ENCODE measurements at regions not wholly inside any gene's neighbourhood (a gene's known extent, or its start where the extent isn't known, plus 50 kb on each side); places are given as distances from the start of the nearest gene placed in this dataset.
A peak's percentile ranks its signal among the peaks of the same experiment; 100 is the strongest.

DNA sequence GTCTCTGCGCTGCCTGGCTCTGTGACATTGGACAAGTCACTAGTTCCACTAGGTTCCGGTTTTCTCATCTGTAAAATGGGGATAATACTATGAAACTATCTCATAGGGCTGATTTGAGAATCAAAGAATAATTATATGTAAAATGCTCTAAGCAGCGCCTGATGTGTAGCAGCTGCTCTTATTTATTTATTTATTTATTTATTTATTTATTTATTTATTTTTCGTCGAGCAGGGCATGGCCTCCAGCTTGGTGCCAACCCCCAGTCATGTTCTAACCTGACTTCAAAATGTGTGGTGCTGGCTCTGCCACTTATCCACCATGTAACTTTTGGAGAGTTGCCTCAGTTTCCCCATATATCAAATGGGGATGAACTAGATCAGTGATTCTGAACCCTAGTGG is 93.5 kb upstream of the GSC start:
- H3K4me1 ChIP-seq, result no peaks in the 10 kb centered on the region
- intact Hi-C loops (cut with DNase I; ENCODE audit: low total_unique reads), result no loop called here
- H3K36me3 ChIP-seq (ENCODE audit: low read depth, missing control alignments), result no peaks in the 10 kb centered on the region
- WGBS, 2 donors, result 92 to 96% methylated on average over 5 of the region's 5 CpGs
- DNase-seq, result no peak
- no peak overlapping the region for H3K27ac ChIP-seq
- H3K4me3 ChIP-seq, result no peak overlapping the region
- no peaks in the 10 kb centered on the region for H3K9me3 ChIP-seq
- TF ChIP-seq POLR2A (IDR thresholded peaks at IDR 0.05), result no peak
- TF ChIP-seq, protein P1, sequence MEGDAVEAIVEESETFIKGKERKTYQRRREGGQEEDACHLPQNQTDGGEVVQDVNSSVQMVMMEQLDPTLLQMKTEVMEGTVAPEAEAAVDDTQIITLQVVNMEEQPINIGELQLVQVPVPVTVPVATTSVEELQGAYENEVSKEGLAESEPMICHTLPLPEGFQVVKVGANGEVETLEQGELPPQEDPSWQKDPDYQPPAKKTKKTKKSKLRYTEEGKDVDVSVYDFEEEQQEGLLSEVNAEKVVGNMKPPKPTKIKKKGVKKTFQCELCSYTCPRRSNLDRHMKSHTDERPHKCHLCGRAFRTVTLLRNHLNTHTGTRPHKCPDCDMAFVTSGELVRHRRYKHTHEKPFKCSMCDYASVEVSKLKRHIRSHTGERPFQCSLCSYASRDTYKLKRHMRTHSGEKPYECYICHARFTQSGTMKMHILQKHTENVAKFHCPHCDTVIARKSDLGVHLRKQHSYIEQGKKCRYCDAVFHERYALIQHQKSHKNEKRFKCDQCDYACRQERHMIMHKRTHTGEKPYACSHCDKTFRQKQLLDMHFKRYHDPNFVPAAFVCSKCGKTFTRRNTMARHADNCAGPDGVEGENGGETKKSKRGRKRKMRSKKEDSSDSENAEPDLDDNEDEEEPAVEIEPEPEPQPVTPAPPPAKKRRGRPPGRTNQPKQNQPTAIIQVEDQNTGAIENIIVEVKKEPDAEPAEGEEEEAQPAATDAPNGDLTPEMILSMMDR (IDR thresholded peaks at IDR 0.05), result no peak
- H3K27me3 ChIP-seq, result no peaks in the 10 kb centered on the region

- WGBS, 2 donors, result 48 to 86% methylated on average over 5 of the region's 5 CpGs
- DNase-seq, result no peak
- H3K4me3 ChIP-seq, result no peak overlapping the region
- TF ChIP-seq, protein P1 (IDR thresholded peaks at IDR 0.05), result no peak
- no peak for TF ChIP-seq POLR2A (IDR thresholded peaks at IDR 0.05)
- intact Hi-C loops (cut with DNase I; ENCODE audit: low total_unique reads), result no loop called here
- no peak overlapping the region for H3K27ac ChIP-seq
- H3K27me3 ChIP-seq, result no peaks in the 10 kb centered on the region
- H3K36me3 ChIP-seq (ENCODE audit: low read depth, missing control alignments), result no peaks in the 10 kb centered on the region
- no peaks in the 10 kb centered on the region for H3K9me3 ChIP-seq
- no peaks in the 10 kb centered on the region for H3K4me1 ChIP-seq
These were observed 88.0 kb upstream of the GSC start for GRCh38 chr14:94857950-94858349.

DNA sequence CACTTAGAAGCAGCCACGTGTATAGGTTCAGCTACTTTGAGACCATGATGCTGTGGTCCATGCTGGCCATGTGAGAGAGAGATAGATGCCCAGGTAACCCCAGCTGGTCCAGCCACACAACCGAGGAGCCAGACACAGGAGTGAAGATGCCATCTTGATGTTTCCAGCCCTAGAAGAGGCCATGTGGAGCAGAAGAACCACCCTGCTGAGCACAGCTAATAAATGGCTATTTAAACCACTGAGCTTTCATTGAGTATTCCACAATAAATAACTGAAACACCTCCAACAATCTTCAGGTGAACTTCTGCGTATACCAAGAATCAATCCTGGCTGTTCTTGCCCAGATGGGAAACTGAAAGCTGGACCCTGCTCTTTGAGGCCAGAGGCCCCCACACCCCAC is 84.0 kb upstream of the GSC start:
- 85 to 95% methylated on average over 2 to 3 of the region's 3 CpGs for WGBS, 2 donors
- no peak for TF ChIP-seq POLR2A (IDR thresholded peaks at IDR 0.05)
- TF ChIP-seq, protein P1 (IDR thresholded peaks at IDR 0.05), result no peak
- no peak for DNase-seq

DNA sequence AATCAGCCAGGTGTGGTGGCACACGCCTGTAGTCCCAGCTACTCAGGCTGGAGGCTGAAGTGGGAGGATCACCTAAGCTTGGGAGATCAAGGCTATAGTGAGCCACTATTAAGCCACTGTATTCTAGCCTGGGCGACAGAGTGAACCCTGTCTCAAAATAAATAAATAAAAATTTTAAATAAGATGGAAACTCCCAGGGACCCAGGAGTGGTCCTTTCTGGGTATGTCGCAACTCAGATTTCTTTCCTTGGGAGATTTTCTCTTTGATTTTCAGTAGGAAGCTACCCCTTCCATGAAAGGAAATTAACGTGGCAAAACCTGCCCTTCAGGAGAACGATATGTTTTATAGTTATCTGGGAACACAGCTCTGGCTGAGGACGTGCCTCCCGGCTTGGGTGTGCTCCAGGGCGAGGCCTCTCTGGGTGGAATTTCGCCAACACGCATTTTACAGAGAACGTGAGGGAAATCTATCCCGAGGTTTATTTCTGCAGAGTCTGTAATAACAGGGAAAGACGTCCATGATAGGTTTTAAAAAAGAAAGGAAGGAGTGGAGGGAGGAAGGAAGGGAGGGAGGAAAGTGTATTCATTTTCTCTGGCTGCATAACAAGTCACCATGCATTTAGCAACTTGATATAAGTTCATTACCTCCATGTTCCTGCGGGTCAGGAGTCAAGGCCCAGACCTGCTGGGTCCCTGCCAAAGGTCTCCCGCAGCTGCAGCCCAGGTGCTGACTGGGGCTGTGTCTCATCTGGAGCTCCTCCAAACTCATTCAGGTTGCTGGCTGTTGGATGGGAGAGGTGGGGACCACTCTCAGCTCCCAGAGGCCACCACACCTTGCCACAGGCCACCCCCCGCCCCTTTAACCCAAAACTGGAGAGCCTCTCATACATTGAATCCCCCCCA is 80.6 kb upstream of the GSC start:
- TF ChIP-seq, protein P1 (IDR thresholded peaks at IDR 0.05), result no peak
- no peak for TF ChIP-seq POLR2A (IDR thresholded peaks at IDR 0.05)
- Histone ChIP-seq H3K36me3 (ENCODE audit: low read depth, missing control alignments) (no peaks in the 10 kb centered on the region), H3K27ac (no peak overlapping the region), H3K9me3 (no peaks in the 10 kb centered on the region), H3K4me1 (peaks cover 5% of the 10 kb centered on the region), H3K27me3 (no peaks in the 10 kb centered on the region), H3K4me3 (no peak overlapping the region)
- intact Hi-C loops (cut with DNase I; ENCODE audit: low total_unique reads), result no loop called here
- peak; percentile 54 for DNase-seq
- 30 to 44% methylated on average over 16 of the region's 16 CpGs for WGBS, 2 donors

More for the DNA sequence above, 84.0 kb upstream of the GSC start:
- H3K27ac ChIP-seq, result no peak overlapping the region
- H3K4me3 ChIP-seq, result no peak overlapping the region
- no peaks in the 10 kb centered on the region for H3K36me3 ChIP-seq (ENCODE audit: low read depth, missing control alignments)
- H3K27me3 ChIP-seq, result no peaks in the 10 kb centered on the region
- intact Hi-C loops (cut with DNase I; ENCODE audit: low total_unique reads), result no loop called here
- H3K9me3 ChIP-seq, result no peaks in the 10 kb centered on the region
- peaks cover 5% of the 10 kb centered on the region for H3K4me1 ChIP-seq
